HG03135 (cell line): ENCODE measurements at regions not wholly inside any gene's neighbourhood (a gene's known extent, or its start where the extent isn't known, plus 50 kb on each side); places are given as distances from the start of the nearest gene placed in this dataset.
"Not testable (repeated sequence)": the region's sequence is repeated elsewhere in the genome, so short reads cannot be mapped to it uniquely, and the experiment has no call there.

Source experiments
- ATAC-seq: cut with Tn5 transposase; IDR thresholded peaks from one replicate; pipeline ENCODE4 v1.9.1; 2021; ENCODE audit warnings: mild to moderate bottlenecking, moderate library complexity; ENCODE audit not compliant: unreplicated experiment

DNA sequence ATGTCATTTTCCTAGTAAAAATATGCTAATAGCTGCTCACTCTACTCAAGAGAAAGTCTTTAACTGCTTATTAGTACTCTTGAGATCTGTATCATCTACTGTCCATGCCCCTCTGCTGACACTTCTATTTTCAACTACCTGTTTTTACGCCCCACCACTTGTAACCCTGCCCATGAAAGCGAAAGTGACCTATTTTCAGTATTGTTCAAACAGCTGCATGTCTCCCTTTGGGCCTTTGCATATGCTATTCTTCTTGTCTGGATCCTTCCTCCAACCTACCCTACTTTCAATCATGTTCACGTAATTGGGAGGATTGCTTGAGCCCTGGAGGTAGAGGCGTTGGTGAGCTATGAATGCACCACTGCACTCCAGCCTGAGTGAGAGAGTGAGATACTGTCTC lies 1481.3 kb downstream of the GATA3 start:
- ATAC-seq, result peak; percentile 76

DNA sequence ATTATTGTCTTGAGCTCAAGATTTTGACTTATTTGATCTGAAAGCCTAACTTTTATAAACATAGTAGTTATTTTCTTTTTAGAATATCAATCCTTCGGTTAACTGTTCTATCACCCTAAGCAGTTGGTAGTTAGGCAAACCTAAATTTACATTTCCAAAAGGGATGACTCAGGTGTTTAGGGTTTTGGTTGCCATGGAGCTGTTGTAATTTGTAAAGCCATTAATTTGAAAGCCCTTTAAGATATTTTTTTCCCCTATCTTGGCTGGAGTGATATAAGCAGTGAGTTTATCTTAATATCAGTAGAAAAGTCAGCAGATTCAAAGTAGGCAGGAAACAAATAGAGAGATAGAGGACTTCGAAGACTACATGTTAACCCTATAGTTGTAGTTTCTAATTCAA lies 1472.6 kb upstream of the CELF2 start:
- no peak for ATAC-seq

DNA sequence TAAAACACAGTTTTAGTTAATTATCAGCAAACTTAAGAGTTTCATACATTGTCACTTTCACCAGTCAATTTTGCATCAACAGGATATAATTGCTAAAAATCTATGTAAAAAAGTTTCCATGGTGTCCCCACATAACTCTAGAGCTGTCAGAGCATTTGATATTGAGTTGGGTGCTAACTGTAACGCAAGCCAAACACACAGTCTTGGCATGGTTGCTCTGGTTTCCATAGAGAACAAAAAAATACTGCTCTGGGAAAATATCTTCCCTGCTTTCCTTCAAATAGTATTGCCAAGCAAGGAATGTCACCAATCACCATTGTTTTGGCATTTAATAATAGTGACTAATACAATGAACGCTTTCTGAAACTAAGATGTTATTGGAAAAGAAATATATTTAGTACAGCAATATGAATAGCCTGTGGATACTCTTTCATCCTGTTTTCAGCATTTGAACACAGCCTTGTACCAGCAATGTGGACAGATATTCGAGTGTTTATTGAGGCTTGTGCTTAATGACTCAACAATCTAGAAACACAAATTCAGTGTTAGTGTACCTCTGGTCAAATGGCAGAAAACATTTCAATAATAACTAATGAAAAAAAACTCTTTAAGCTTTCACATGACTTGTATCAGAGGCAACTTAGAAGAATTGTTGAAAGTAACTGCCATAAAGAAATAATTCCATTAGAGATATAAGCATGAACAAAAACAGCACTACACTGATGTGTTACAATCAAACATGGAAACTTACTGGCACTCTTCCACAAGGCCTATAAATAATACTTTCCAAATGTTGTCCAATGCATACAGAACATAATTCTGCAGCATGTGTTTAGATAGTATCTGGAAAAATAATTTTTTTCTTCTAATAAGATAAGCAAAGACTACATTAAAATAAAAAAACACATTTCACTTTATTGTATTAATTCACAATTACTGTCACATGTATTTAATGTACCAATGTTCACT lies 1469.5 kb upstream of the CELF2 start:
- no peak for ATAC-seq

DNA sequence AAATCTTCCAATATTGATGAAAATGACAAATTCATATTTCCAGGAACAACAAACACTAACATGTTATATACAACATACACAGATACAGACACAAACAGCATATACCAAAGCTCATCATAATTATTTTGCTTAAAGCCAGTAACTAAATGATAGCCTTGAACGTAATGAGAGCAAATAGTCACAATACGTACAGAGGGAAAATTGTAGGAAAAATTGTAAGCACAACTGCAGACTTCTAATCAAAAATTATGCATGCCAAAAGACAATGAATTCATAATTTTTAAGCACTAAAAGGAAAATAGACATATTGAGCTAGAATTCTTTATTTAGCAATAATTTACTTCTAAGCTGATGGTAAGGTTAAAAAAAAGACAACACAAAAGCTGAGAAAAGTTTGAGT lies 1466.9 kb upstream of the CELF2 start:
- ATAC-seq, result no peak

DNA sequence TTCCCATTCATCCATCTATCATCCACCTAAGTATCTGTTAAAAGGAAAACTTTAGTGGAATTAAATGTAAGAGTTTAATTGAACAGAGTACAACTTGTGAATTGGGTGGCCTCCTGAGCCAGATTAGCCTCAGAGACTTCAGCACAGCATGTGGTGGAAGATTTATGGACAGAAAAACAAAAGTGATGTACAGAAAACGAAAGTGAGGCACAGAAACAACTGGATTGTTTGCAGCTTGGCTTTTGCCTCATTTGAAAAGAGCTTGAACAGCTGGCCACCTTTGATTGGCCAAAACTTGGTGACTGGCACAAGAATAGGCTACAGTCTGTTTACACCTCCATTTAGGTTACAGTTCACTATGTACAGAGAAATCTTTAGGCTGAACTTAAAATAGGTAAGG lies 1463.4 kb upstream of the CELF2 start:
- ATAC-seq, result no peak

DNA sequence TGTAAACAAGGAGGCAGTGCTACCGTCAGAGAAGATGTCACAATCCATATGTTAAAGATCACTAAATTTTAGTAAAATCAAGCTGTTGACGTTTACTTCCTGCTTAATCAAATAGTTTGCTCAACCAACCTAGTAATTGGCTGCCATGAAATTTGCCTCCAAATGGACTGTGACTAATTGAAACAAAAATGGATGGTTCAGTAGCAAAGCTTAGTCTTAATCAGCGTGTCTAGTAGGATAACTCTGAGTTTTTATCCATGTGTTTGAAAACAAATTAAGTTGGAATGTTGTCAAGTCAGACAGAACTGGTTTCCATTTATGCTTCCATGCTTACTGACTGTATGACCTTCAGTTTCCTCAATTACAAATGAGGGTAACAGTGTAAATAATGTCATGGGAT lies 1456.7 kb upstream of the CELF2 start:
- no peak for ATAC-seq

DNA sequence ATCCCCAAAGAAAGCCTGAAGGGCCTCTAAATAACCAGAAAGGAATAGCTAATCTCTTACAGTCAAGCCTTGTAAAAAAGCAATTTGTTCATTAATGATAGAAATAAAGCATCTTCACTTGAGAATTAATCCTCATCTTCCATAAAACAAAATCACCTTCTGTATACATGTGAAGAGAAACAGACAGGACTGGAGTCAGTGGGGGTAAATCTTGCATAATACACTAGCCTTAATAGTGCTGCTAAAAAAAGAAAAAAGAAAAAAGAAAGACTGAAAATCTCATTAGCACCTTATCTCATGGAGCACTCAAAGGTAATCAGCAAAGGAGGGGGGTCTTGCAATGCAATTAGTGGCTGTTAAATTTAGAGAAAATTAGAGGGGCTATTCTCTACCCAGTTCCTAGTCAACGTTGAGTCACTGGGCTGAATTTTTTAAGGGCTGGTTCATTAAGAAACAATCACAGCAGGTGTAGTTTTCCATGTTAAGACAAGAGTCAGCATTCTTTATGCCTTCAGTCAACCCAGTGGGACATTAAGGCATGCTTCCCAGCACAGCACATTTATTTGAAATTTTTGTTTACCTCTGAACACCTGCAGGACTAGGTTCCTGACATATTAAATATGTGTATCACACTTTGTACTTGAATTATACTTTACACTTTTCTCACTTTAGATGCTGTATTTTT lies 1455.7 kb upstream of the CELF2 start:
- no peak for ATAC-seq

DNA sequence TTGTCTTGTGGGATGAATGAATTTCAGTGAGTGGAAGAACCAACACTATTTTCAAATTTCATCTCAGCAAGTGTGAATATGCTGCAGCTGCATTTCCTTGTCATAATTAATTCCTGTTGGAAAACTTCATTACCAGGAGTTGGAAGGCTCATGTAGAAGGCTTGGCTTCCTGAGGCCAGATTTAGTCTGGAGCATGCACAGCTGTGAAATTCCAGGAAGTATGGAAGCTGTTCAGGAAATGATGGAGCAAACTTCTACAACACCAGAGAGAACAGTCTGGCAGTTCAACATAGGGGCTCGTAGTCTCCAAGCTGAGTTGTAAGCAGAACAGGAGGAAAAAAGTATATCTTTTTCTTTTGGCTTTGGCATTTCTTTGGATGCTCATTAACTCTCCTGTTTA lies 1439.9 kb upstream of the CELF2 start:
- no peak for ATAC-seq

DNA sequence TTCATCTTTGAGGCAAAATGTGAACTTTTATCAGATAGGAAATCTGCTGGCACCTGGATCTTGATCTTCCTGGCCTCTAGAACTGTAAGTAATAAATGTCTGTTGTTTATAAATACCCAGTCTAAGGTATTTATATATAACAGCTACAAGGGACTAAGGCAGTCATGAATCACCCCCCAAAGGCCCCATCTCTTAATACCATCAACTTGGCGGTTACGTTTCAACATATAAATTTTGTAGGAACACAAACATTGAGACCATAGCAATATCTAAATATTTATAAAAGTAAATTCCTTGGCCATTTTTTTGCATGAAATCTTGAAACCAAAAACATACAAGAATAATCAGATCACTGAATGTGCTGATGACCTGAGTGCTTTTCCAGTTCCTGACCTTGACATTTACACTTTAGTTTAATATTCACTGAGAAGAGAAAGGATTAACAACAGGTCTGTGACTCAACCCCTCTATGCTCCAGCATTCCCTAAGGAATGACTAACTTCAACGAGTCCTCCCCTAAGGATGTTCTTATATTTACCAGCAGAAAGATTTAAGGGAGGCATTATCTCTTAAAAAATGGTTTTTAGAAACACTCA lies 1438.5 kb upstream of the CELF2 start:
- no peak for ATAC-seq

DNA sequence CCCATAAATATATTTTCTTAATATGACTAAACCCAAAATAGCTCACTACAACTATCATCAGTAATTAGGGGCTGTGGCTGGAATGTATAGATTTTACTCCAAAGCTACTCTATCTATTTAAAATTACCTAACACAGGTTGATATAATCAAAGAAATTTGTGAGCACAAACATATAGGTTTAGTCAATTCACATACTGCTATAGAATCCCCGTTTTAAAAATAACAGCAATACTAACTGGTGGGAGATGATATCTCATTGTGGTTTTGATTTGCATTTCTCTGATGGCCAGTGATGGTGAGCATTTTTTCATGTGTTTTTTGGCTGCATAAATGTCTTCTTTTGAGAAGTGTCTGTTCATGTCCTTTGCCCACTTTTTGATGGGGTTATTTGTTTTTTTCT lies 1434.9 kb upstream of the CELF2 start:
- not testable (repeated sequence) for ATAC-seq

DNA sequence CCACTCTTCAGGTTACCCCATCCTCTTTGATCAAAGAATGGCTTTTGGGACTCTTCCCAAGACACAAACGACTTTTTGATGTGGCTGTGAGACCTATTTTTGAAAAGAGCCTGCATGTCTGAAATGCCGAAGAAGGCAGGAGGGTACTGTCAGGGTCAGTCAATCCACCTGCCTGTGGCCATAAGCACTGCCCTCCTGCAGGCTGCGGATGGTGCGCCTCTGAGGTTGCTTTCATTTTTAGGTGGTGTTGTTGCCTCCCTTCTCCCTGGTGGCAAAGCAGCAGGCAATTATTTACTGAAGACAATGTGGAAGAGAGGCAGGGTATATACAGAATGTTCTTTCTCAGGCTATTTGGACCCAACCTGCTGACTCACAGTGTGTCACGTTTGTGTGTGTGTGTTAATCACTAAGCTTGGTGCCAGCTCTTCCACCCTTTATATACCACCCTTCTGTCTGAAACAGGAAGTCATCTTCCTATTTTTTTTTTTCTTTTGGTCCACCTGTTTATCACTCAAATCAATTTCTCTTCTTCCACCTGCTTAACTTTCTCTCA lies 1421.2 kb upstream of the CELF2 start:
- ATAC-seq, result no peak

DNA sequence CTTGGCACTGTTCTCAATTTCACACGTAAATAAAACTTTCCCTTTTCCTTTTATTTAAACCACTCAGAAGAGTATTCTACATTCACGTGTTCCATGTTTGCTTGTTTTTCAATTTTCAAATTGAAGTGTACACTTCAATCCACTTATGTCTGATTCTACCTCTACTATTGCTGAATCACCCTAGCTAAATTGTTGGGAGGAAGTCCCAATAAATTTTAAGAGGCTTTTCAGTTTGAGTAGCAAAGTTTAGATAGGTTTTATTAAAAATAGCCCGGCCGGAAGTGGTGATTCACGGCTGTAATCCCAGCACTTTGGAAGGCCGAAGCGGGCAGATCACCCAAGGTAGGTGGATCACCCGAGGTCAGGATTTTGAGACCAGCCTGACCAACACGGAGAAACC lies 1414.7 kb upstream of the CELF2 start:
- ATAC-seq, result no peak

DNA sequence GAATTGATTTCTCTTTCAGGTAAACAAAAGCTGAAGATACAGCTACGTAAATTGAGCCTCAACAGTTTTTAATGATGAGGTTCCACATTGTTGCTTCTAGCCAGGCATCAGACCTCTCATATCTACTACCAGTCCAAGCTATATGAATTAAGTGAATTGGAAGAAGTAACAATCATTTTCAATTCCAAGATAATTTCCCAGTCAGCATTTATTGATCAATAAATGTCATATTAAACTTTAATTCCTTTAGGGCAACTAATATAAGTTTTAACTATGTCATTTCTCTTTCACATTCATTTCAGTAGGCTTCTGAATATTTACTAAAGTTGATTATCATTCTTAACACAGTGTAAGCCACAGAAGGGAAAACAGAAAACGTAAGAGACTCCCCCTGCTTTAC lies 1413.7 kb upstream of the CELF2 start:
- no peak for ATAC-seq

DNA sequence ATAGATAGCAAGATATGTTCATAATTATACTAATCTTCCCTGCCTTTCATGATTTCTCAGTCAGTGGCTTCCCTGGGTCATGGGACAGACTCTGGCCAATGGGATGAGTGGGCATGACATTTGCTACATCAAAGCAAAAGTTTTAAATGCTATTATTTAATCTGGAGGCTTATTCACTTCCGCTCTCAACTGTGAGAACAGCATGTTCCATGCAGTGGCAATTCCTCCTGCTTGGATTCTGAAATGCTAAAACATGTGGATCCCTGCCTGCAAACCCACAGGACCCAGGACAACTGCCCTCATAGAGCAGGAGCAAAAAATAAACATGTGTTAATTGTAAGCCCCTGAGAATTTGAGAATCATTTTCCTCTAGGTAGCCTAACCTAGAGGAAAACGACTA lies 1412.4 kb upstream of the CELF2 start:
- no peak for ATAC-seq

DNA sequence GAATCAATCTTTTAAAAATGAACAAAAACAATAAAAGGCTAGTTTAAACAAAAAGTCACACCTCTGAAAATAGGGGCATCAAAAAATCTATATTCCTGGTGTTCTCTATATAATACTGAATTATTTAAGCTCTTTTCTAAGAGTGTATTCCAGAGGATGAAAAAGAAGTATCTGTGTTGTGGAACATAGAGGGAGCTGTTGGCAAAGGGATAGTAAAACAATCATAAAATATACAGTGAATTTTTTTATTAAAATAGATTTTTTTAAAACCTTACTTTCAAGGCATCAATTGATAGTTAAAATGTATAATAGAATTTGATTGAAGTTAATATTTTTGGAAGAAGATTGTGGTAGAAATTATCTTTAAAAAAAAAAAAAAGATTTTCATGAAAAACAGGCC lies 1409.1 kb upstream of the CELF2 start:
- ATAC-seq, result no peak

DNA sequence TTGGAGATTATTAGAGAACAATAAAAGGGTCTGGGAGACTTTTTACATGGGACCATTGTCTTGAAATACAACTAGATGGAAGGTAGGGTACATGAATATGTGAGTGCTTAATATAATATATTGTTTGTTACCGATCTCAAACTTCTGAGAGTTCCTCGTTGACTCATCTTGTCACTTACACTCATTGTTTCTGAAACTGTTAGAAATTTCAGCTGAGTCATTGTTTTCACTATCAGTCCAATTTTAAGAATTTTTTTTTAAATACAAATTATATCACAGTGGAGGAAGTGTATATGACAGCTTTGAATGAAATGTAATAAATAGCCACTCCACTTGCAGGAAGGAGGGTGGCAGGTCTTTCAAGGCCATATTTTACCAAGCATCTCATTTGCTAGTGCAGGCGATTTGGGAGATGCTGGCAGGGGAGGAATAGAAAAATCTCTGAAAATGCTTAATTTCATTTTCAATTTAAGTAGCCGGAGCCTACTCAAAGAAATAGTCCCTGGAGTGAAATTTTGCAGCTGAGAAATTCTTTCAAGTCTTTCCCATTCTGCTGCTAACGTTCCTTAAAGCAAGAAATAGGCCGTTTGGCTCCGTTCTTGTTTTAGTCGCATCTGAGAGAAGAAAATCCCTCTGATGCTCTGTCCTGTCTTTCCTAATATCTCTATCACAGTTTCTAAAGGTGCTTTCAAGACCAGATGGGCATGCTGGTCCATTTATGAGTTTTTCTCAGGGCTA lies 1404.2 kb upstream of the CELF2 start:
- peak; percentile 94 for ATAC-seq

DNA sequence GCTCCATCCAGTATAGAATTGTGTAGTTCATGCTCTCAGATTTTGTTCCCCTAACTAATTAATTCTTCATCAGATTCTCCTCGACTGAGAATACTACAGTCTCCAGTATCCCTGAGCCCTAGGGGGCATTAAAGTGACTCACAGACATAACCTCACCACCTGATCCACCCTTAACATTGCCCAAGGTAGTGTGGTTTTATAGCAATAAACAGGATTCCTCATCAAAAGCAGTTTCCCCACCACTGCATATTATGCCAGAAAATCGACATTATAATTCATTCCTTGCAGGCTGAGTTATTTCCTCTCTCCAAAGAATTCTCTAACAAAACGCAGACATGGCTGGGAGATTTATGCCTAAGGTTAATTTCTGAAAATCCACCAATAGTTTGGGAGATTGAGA lies 1402.5 kb upstream of the CELF2 start:
- ATAC-seq, result no peak

DNA sequence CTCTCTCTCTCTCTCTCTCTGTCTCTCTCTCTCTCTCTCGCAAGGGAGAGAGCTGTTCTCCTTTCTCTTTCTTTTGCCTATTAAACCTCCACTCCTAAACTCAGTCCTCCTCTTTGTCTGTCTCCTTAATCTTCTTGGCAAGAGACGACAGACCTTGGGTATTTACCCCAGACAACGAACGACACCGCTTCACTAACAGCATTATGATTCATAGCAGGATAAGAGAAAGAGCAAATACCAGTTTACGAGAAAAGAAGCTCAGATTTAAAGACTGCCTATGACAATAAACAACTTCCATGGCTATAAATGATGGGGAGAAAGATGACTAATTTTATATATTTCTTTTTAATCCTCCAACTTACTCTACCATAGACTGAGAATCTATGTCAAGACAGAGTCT lies 1396.5 kb upstream of the CELF2 start:
- ATAC-seq, result no peak

DNA sequence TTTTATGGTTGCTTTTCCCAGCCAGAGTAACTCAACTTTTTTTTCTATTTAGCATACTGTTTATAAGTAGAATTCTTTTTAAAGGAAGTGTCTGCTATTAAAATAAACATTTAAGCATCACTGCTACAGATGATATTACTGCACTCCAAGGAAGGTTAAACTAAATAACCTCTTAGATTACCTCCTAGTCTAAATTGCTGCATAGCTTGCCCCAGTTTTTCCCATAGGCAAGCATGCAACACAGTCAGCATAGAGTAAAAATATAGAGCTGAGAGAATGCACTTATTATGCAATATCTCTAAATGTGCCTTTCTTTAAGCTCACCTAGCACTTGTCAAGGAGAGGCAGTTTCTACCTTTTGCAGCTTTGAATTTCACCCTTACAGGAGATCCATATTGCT lies 1392.4 kb upstream of the CELF2 start:
- no peak for ATAC-seq

DNA sequence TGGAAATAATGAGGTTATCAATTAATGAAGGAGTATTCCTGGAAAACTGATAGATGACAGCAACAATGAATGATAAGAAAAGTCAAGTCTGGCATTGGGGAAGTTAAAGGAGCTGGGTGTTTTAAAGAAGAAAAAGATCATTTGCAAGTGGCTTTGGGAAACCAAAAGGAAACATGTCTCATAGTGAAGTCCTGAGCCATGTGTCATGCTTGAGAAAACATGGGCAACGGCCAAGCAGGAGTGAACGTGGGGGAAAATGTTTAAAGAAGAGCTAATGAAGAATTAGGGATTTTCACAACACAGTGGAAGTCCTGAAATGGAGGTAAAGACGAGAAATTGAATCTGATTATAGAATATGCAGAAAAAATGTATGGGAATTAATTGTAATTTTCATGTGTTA lies 1383.2 kb upstream of the CELF2 start:
- ATAC-seq, result no peak

DNA sequence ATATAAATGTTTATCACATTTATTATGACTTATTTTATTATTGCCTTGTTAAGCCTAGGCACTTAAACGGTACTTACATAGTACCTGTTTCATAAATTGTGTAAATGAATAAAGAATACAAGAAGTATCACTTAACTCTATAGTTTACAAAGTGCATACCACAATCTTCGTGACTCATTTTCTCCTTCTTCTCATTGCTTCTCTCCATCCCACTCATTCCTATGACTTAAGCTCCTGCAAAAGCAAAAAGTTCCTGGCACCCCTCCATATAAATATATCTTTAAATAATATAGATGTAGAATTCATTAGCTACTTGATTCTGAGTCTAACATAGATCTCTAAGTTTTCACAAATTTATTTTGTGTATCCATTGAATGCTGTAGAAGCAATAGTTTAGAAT lies 1382.0 kb upstream of the CELF2 start:
- no peak for ATAC-seq
